ENCODE measurements at regions not wholly inside any gene's neighbourhood (a gene's known extent, or its start where the extent isn't known, plus 50 kb on each side); places are given as distances from the start of the nearest gene placed in this dataset.

DNA sequence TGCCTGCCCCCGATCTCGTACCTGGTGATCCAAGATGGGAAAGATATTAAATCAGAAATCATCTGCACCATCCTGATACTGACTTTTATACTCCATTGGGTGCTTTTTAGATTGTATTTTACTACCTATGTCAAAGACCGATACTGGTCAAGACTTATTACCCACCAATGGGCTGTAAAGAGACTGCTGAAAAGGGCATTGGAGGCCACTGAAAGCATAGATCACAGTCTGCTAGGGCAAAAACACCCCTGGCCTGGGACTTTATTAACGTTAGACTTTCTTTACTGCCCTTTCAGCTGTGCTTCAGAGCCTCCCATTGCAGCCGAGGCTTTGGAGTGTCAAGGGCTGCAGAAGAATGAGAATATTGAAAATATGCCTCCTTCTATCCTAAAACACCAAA, 472.8 kb upstream of the DDX18 start:
- H4K20me1 ChIP-seq (replicated peaks; ENCODE audit: control insufficient read depth, extremely low read depth, insufficient read depth, low read length) = no peaks in the 10 kb centered on the region
- dilution Hi-C loops (cut with MboI; ENCODE audit: extremely low pct_ligation_motif_present, low sequenced_read_pairs) (no loop called here), intact Hi-C loops (cut with micrococcal nuclease) (no loop called here)
- H3K27me3 ChIP-seq (ENCODE audit: control insufficient read depth in 2 of 2, insufficient read depth in 2 of 2, low read length in 2 of 2) = no peaks in the 10 kb centered on the region
- H3K9me1 ChIP-seq (replicated peaks; ENCODE audit: control insufficient read depth, extremely low read depth, insufficient read depth, low read length) = no peaks in the 10 kb centered on the region
- peaks cover 6% of the 10 kb centered on the region for H3K9me3 ChIP-seq (replicated peaks; ENCODE audit: control insufficient read depth, insufficient read depth, low read length)
- FAIRE-seq (no peak), DNase-seq (ENCODE audit: low read depth, low spot score) (no peak)
- no peak overlapping the region for H2AFZ ChIP-seq (ENCODE audit: low read depth, low read length)
- H3K27ac ChIP-seq (ENCODE audit: insufficient read depth, low read depth, low read length) = no peak overlapping the region
- POLR2A ChIA-PET = no interaction called here
- no peak overlapping the region for H3K4me3 ChIP-seq (replicated peaks in 1 of 3; ENCODE audit: insufficient read depth in 1 of 3, low read depth in 1 of 3, low read length in 3 of 3)
- H3K4me2 ChIP-seq (ENCODE audit: insufficient read depth, low read length) = no peak overlapping the region
- BruUV-seq (replicated peaks) = no TSS peak
- no peak overlapping the region for H3K9ac ChIP-seq (replicated peaks; ENCODE audit: extremely low read depth, insufficient read depth, low read length)
- H3K36me3 ChIP-seq (ENCODE audit: control insufficient read depth in 2 of 2, extremely low read depth in 1 of 2, insufficient read depth in 2 of 2, low read length in 2 of 2) = no peaks in the 10 kb centered on the region
- CTCF ChIA-PET = no interaction called here
- TF ChIP-seq, protein P1, sequence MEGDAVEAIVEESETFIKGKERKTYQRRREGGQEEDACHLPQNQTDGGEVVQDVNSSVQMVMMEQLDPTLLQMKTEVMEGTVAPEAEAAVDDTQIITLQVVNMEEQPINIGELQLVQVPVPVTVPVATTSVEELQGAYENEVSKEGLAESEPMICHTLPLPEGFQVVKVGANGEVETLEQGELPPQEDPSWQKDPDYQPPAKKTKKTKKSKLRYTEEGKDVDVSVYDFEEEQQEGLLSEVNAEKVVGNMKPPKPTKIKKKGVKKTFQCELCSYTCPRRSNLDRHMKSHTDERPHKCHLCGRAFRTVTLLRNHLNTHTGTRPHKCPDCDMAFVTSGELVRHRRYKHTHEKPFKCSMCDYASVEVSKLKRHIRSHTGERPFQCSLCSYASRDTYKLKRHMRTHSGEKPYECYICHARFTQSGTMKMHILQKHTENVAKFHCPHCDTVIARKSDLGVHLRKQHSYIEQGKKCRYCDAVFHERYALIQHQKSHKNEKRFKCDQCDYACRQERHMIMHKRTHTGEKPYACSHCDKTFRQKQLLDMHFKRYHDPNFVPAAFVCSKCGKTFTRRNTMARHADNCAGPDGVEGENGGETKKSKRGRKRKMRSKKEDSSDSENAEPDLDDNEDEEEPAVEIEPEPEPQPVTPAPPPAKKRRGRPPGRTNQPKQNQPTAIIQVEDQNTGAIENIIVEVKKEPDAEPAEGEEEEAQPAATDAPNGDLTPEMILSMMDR (IDR thresholded peaks at IDR 0.05; ENCODE audit: extremely low read depth in 1 of 2, insufficient read depth in 1 of 2, low read depth in 1 of 2, low read length in 2 of 2) = no peak
- TF ChIP-seq GATA2 (IDR thresholded peaks at IDR 0.05; ENCODE audit: insufficient read depth, insufficient read length, low read depth, low read length) = no peak
- TF ChIP-seq POLR2AphosphoS5 (IDR thresholded peaks at IDR 0.05; ENCODE audit: insufficient read depth, low read depth, low read length) = no peak
- TF ChIP-seq, protein P2, sequence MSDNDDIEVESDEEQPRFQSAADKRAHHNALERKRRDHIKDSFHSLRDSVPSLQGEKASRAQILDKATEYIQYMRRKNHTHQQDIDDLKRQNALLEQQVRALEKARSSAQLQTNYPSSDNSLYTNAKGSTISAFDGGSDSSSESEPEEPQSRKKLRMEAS (IDR thresholded peaks at IDR 0.05; ENCODE audit: insufficient read depth, insufficient read length) = no peak
- TF ChIP-seq FOS (IDR thresholded peaks at IDR 0.05; ENCODE audit: borderline replicate concordance, insufficient read depth, low read length) = no peak
- no peak for TF ChIP-seq EZH2 (IDR thresholded peaks at IDR 0.05; ENCODE audit: borderline replicate concordance, low read depth, low read length, severe bottlenecking)
- TF ChIP-seq MYC (IDR thresholded peaks at IDR 0.05; ENCODE audit: low read depth, low read length) = no peak
- TF ChIP-seq POLR2A (IDR thresholded peaks at IDR 0.05; ENCODE audit: low read depth, low read length) = no peak
- TF ChIP-seq JUN (IDR thresholded peaks at IDR 0.05; ENCODE audit: borderline replicate concordance, insufficient read depth, insufficient read length, low read depth) = no peak
- H3K4me1 ChIP-seq (ENCODE audit: control insufficient read depth, extremely low read depth, insufficient read depth, low read length) = no peaks in the 10 kb centered on the region
- no peaks in the 10 kb centered on the region for H3K79me2 ChIP-seq (ENCODE audit: control insufficient read depth, insufficient read depth, low read length)
